ENCODE measurements at regions not wholly inside any gene's neighbourhood (a gene's known extent, or its start where the extent isn't known, plus 50 kb on each side); places are given as distances from the start of the nearest gene placed in this dataset.

DNA sequence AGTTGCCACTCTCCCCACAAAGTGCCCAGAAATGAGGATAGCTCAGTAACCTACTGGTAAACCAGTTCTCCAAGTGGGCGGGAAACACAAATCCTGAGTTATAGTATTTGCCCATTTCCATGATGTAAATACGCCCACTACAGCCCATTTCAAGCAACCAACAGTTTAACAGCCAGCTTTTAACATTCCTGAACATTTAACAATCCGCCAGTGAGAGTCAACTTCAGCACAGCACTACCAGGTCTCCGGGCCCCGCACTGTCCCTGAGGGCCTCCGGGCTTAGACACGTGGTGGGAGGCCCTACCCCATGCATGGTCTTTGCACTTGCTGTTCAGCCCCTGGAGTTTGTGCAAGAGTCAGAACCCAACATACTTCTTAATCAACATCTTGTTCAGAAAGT is 132.0 kb upstream of the CTTNBP2NL start:
- no peaks in the 10 kb centered on the region for H3K27me3 ChIP-seq (ENCODE audit: control insufficient read depth, insufficient read depth, low read length)
- no peaks in the 10 kb centered on the region for H3K36me3 ChIP-seq (ENCODE audit: control insufficient read depth, insufficient read depth, low read length)
- no peak overlapping the region for H3K4me3 ChIP-seq (ENCODE audit: low read depth, low read length)
- CTCF ChIA-PET: interaction anchor here (0.7 to 0.8 kb wide), 2 partner anchors 9 to 95 kb away, joined by 3 read pairs; no protein-coding TSS in a partner anchor
- POLR2A ChIA-PET: no interaction called here
- no peak for DNase-seq (ENCODE audit: low read depth)
- TF ChIP-seq, protein P1, sequence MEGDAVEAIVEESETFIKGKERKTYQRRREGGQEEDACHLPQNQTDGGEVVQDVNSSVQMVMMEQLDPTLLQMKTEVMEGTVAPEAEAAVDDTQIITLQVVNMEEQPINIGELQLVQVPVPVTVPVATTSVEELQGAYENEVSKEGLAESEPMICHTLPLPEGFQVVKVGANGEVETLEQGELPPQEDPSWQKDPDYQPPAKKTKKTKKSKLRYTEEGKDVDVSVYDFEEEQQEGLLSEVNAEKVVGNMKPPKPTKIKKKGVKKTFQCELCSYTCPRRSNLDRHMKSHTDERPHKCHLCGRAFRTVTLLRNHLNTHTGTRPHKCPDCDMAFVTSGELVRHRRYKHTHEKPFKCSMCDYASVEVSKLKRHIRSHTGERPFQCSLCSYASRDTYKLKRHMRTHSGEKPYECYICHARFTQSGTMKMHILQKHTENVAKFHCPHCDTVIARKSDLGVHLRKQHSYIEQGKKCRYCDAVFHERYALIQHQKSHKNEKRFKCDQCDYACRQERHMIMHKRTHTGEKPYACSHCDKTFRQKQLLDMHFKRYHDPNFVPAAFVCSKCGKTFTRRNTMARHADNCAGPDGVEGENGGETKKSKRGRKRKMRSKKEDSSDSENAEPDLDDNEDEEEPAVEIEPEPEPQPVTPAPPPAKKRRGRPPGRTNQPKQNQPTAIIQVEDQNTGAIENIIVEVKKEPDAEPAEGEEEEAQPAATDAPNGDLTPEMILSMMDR (IDR thresholded peaks at IDR 0.05; ENCODE audit: insufficient read depth, low read depth, low read length): no peak

DNA sequence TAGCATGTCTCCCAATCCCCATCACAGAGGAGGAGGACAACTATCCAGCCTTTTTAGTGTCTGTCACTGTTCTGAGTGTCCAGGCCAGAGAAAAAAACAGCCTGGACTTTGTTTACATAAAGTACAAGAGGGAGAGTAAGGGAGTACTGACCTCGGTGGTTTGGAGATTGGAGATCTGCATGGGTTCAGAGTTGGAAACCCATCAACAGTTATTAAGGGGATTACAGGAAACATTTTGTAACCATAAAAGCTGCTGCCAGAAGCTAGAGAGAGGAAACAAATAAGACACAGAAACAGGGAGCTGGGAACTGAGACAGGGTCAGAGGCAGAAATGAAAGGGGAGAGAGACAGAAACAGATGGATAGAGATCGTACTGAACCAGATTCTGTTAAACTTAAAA is 131.5 kb upstream of the CTTNBP2NL start:
- ChIA-PET CTCF (no interaction called here), POLR2A (no interaction called here)
- no peaks in the 10 kb centered on the region for H3K27me3 ChIP-seq (ENCODE audit: control insufficient read depth, insufficient read depth, low read length)
- no peak overlapping the region for H3K4me3 ChIP-seq (ENCODE audit: low read depth, low read length)
- no peaks in the 10 kb centered on the region for H3K36me3 ChIP-seq (ENCODE audit: control insufficient read depth, insufficient read depth, low read length)
- no peak for DNase-seq (ENCODE audit: low read depth)
- TF ChIP-seq, protein P1 (IDR thresholded peaks at IDR 0.05; ENCODE audit: insufficient read depth, low read depth, low read length): no peak

DNA sequence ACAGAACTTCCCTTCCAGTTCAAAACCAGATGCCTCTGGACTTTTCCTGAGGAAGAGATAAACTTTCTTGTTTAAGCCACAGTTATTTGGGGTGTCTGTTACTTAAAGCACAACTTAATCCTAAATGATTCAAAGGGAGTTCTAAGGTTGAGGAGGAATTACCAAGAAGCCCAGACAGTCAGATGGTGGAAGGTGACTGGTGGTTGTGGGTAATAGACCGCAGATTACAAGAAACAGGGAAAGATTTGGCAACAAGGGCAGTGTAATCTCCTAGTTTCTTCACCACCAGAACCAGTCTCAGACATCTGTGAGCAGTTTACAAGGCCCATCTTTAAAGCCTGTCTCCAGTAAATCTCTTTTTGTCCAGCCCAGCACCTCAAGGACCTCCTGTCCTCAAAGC is 130.1 kb upstream of the CTTNBP2NL start:
- POLR2A ChIA-PET: no interaction called here
- CTCF ChIA-PET: no interaction called here
- Histone ChIP-seq H3K36me3 (ENCODE audit: control insufficient read depth, insufficient read depth, low read length) (no peaks in the 10 kb centered on the region), H3K27me3 (ENCODE audit: control insufficient read depth, insufficient read depth, low read length) (no peaks in the 10 kb centered on the region), H3K4me3 (ENCODE audit: low read depth, low read length) (no peak overlapping the region)
- no peak for DNase-seq (ENCODE audit: low read depth)
- TF ChIP-seq, protein P1 (IDR thresholded peaks at IDR 0.05; ENCODE audit: insufficient read depth, low read depth, low read length): no peak

DNA sequence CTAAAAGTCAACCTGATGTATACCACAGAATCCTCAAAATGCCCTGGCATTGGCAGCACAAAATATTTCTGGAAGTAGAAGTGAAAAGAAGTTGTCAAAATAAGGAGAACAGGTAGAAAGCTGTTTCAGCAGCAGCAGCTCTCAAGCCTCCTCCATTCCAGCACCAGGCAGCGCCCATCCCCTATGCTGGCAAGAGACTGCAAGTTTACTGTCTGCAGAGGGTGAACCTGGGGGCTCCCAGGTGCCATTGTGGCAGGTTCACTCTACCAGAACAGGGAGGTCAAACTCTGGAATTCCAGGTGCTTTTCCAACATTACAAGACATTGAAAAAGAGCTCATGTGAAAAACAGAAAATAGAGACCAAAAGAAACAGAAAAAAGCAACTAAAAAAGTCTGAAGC is 128.8 kb upstream of the CTTNBP2NL start:
- H3K27me3 ChIP-seq (ENCODE audit: control insufficient read depth, insufficient read depth, low read length): no peaks in the 10 kb centered on the region
- no peak for DNase-seq (ENCODE audit: low read depth)
- TF ChIP-seq, protein P1 (IDR thresholded peaks at IDR 0.05; ENCODE audit: insufficient read depth, low read depth, low read length): no peak
- no peak overlapping the region for H3K4me3 ChIP-seq (ENCODE audit: low read depth, low read length)
- no peaks in the 10 kb centered on the region for H3K36me3 ChIP-seq (ENCODE audit: control insufficient read depth, insufficient read depth, low read length)
- ChIA-PET CTCF (no interaction called here), POLR2A (no interaction called here)

DNA sequence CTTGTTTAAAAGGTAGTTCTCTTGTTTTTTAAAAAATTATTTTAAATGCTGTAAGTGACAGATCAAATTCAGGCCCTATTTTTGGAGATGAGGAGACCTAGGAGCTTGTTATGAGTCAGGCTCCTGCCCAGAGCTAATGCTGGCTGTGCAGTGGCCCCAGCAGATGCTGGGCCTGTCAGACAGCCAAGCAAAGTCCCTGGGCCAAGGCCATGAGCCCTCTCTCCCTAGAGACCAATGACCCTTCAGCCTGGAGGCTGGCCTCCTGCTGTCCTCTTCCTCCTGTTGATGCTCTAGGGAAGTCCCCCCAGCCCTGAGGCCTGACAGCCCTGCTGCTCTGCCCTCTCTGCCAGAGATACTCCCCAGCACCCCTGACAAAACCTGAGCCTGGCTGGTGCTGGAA is 128.1 kb upstream of the CTTNBP2NL start:
- TF ChIP-seq, protein P1 (IDR thresholded peaks at IDR 0.05; ENCODE audit: insufficient read depth, low read depth, low read length): no peak
- CTCF ChIA-PET: no interaction called here
- Histone ChIP-seq H3K36me3 (ENCODE audit: control insufficient read depth, insufficient read depth, low read length) (no peaks in the 10 kb centered on the region), H3K27me3 (ENCODE audit: control insufficient read depth, insufficient read depth, low read length) (no peaks in the 10 kb centered on the region), H3K4me3 (ENCODE audit: low read depth, low read length) (no peak overlapping the region)
- POLR2A ChIA-PET: no interaction called here
- DNase-seq (ENCODE audit: low read depth): no peak
